ENCODE measurements at regions not wholly inside any gene's neighbourhood (a gene's known extent, or its start where the extent isn't known, plus 50 kb on each side); places are given as distances from the start of the nearest gene placed in this dataset.

GRCh38 chr5:126334760-126335159, 88.4 kb upstream of the GRAMD2B start:
- DNase-seq (ENCODE audit: low read depth, low spot score): no peak
- H3K4me3 ChIP-seq (ENCODE audit: low read depth, low read length): no peak overlapping the region
- TF ChIP-seq CTCF (IDR thresholded peaks at IDR 0.05; ENCODE audit: insufficient read depth, low read length, missing control alignments): no peak
- ChIA-PET POLR2A (no interaction called here), CTCF (interaction anchor here (13.6 kb wide), 1 partner anchor 205 kb away, joined by 369 read pairs; no protein-coding TSS in a partner anchor)

- ChIA-PET POLR2A (no interaction called here), CTCF (interaction anchor here (5.4 to 13.6 kb wide), 2 partner anchors 204 to 264 kb away, joined by 54 to 369 read pairs; partner anchors contain the start of gene PHAX)
- no peak overlapping the region for H3K4me3 ChIP-seq (ENCODE audit: low read depth, low read length)
- no peak for DNase-seq (ENCODE audit: low read depth, low spot score)
- no peak for TF ChIP-seq CTCF (IDR thresholded peaks at IDR 0.05; ENCODE audit: insufficient read depth, low read length, missing control alignments)
Observed at GRCh38 chr5:126335886-126336285, 87.3 kb upstream of the GRAMD2B start.

GRCh38 chr5:126338635-126339034, 84.6 kb upstream of the GRAMD2B start:
- CTCF ChIA-PET: interaction anchor here (0.7 to 13.6 kb wide), 24 partner anchors 9 to 463 kb away, joined by 3 to 369 read pairs (median 5); partner anchors contain the start of genes ALDH7A1 and PHAX
- TF ChIP-seq CTCF (IDR thresholded peaks at IDR 0.05; ENCODE audit: insufficient read depth, low read length, missing control alignments): no peak
- no peak for DNase-seq (ENCODE audit: low read depth, low spot score)
- POLR2A ChIA-PET: no interaction called here
- 0 out of 2 replicates have a peak overlapping the region, but pooled peaks have one; percentile 12 for H3K4me3 ChIP-seq (ENCODE audit: low read depth, low read length)

GRCh38 chr5:126339215-126339805, 83.9 kb upstream of the GRAMD2B start:
- DNase-seq (ENCODE audit: low read depth, low spot score): peak; percentile 41

GRCh38 chr5:126341906-126342630, 81.1 kb upstream of the GRAMD2B start:
- TF ChIP-seq CTCF (IDR thresholded peaks at IDR 0.05; ENCODE audit: insufficient read depth, low read length, missing control alignments): no peak
- CTCF ChIA-PET: interaction anchor here (0.6 to 13.6 kb wide), 12 partner anchors 8 to 460 kb away, joined by 3 to 369 read pairs (median 4); partner anchors contain the start of genes ALDH7A1 and PHAX
- H3K4me3 ChIP-seq (ENCODE audit: low read depth, low read length): no peak overlapping the region
- DNase-seq (ENCODE audit: low read depth, low spot score): no peak
- POLR2A ChIA-PET: no interaction called here

More at GRCh38 chr5:126339215-126339805, 83.9 kb upstream of the GRAMD2B start:
- CTCF ChIA-PET: interaction anchor here (0.7 to 13.6 kb wide), 26 partner anchors 13 to 1481 kb away, joined by 3 to 369 read pairs (median 5); partner anchors contain the start of genes ALDH7A1 and PHAX
- peak; percentile 46 for TF ChIP-seq CTCF (IDR thresholded peaks at IDR 0.05; ENCODE audit: insufficient read depth, low read length, missing control alignments)
- no peak overlapping the region for H3K4me3 ChIP-seq (ENCODE audit: low read depth, low read length)
- POLR2A ChIA-PET: no interaction called here
